GM19468 (cell line): ENCODE measurements at regions not wholly inside any gene's neighbourhood (a gene's known extent, or its start where the extent isn't known, plus 50 kb on each side); places are given as distances from the start of the nearest gene placed in this dataset.
"Not testable (repeated sequence)": the region's sequence is repeated elsewhere in the genome, so short reads cannot be mapped to it uniquely, and the experiment has no call there.

Source experiments
- ATAC-seq: cut with Tn5 transposase; IDR thresholded peaks from one replicate; pipeline ENCODE4 v1.9.1; 2021; ENCODE audit warnings: mild to moderate bottlenecking, moderate library complexity, moderate number of reproducible peaks; ENCODE audit not compliant: unreplicated experiment; ENCODE audit errors: extremely low read depth

DNA sequence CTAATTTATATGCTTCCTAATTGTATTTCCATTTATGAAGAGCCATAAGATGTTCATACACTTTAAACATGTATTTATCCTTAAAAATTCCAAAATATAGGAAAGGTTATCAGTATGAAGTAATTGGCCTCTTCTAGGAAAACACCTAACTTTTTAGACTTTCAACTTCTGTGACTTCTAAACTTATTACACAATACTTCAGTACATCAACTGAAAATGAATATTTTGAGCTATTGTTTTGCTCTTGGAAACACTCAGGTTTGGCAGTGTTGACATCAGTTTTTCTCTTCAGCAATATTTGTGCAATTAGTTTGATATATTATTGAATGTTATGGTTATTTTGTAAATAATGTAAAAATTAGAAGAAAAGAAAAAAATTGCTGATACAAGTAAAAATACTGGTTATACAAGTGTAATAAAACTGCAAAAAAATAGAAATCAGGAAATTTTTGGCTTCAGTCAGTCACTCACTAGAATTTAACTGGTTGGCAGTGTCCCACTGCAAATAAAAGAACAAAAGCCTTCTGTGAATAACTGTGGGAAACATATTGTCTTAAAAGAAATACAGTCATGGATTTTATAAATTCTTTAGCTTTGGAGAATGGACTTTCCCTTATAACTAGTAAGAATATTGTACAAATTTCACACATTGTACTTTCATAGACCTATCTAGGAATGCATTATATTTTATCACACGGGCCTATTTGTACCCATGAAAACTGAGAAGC, 635.9 kb downstream of the TLE1 start:
- ATAC-seq, result no peak

DNA sequence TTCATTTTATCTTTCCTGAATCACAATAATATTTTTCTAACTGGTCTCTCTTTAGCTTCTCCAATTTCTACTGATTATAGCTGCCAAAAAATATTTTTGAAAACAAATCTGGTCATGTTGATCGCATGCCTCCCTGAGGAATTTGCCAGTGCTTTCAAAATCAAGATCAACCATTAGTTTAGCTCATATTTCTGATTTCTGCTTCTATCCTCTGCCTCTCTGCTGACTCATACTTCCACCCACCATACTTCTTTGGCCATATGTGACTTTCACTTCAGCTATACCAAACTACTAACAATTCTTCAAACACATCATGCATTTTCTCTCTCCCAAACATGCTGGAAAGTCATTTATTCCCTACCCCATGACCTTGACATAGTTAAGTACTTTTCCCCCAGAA, 636.5 kb downstream of the TLE1 start:
- no peak for ATAC-seq

DNA sequence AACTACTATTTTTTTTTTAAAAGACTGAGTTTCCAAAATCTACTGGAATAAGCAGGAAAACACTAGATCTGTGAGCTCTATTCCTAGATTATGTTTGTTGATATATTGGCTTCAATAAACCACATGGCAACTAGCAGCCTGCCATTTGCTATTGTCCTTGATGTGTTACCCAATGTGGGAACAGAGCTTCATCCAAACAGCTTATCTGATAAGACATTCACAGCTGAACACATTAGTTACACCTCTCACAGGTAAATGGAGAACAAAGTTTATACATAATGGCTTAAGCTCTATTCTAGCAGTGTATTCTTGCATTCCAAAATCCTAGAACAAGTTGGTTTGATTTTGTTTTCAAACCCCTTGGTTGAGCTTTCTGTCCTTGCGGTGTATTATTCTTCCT, 642.1 kb downstream of the TLE1 start:
- ATAC-seq, result no peak

- ATAC-seq, result no peak
Observed at GRCh38 chr9:81045658-81046057, 643.7 kb downstream of the TLE1 start.

DNA sequence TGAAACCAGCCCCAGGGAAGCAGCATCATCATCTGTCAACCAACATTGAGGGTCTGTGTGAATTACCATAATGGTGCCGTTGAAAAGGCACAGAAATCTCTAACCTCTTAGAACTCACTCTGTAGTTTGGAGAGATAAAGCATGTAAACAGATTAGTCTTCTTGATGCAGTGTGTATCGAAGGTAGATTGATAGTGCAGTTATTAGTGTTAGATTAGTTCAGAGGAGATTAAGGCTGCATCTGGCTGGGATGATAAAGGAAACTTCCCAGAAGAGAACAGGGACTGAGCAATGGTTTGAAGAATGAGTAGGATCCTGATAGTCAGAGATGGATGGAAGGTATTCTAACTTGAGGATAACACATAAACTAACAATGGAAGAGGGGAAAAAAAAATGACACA, 651.5 kb downstream of the TLE1 start:
- no peak for ATAC-seq

GRCh38 chr9:81035601-81036000, 653.7 kb downstream of the TLE1 start:
- ATAC-seq, result no peak

DNA sequence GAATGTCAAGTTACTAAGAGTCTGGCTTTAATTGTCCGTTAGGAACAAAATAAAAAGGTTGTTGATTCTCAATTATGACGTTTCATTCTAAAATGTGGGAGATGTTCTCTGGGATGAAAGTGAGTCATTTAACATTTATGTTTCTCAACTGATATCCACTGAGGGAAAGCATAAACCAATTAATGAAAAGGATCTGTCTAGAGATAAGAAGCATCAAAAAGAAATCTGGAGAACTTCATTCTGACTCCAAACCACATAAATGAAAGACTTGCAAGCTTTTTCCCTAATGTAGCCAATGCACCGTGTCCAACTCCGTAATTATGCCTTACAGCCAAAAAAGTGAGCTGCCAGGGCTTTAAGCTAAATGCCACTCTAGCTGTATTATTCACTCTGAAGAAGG, 654.2 kb downstream of the TLE1 start:
- no peak for ATAC-seq

- ATAC-seq, result no peak
Observed at GRCh38 chr9:81032831-81033230, 656.5 kb downstream of the TLE1 start.

DNA sequence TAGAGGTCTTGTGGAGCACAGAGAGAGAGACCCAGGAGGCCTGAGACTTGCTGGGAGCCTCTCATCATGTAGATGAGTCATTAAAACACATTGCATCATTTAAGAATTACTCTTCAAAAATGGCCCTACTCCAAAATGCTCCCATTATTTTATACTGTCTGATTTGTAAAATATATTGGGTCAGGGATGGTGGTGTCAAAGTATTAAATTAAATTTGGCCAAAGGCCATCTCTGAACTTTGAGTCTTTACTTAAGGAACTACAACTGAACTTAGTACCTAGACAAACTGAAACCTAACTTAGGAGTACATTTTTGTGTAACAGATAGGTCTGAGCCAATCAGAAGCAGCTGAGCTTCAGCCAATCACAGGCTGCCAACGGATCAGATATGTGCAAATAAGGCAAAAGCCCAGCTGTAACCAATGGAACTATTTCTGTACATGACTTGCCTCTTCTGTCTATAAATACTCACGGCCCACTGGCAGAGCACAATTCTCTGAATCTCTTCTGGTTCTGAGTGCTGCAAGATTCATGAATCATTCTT, 657.2 kb downstream of the TLE1 start:
- no peak for ATAC-seq

GRCh38 chr9:81031422-81032029, 657.8 kb downstream of the TLE1 start:
- ATAC-seq, result no peak

DNA sequence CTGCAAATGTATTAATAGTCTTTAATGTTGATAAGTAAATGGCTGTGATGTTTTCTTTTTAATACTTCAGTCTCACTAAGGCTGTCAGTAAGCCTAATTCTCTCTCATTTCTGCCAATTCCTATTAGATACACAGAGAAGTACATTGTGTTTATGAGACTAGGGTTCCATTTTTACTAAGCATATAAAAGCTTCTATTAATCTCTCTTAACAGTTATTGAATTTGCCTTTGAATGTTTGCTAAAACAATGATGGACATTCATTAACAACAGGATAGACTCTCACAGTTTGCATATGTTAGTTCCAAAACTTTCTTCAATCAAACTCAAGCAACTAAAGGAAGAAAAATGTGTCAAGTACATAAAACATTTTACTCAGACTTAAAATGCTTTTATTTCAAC, 659.3 kb downstream of the TLE1 start:
- ATAC-seq, result no peak

- ATAC-seq, result no peak
Observed at GRCh38 chr9:81028504-81028903, 660.8 kb downstream of the TLE1 start.

- no peak for ATAC-seq
Observed at GRCh38 chr9:81022177-81022576, 667.2 kb downstream of the TLE1 start.

DNA sequence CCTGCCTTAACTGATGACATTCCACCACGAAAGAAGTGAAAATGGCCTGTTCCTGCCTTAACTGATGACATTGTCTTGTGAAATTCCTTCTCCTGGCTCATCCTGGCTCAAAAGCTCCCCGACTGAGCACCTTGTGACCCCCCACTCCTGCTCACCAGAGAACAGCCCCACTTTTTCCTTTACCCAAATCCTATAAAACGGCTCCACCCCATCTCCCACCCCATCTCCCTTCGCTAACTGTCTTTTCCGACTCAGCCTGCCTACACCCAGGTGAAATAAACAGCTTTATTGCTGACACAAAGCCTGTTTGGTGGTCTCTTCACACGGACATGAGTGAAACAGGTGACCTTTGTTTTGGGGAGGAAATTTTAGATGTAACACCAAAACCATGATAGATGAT, 674.4 kb downstream of the TLE1 start:
- ATAC-seq, result not testable (repeated sequence)

DNA sequence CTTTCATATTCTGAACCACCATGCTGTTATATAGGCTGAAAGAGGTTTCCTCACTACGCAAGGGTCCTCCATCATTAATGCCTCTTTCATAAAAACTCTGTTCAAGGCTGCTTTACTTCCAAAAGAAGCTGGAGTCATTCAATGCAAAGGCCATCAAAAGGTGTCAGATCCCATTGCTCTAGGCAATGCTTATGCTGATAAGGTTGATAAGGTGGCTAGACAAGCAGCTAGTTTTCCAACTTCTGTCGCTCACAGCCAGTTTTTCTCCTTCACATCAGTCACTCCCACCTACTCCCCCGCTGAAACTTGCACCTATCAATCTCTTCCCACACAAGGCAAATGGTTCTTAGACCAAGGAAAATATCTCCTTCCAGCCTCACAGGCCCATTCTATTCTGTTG, 676.2 kb downstream of the TLE1 start:
- not testable (repeated sequence) for ATAC-seq

GRCh38 chr9:81002906-81003305, 686.4 kb downstream of the TLE1 start:
- ATAC-seq, result no peak

- no peak for ATAC-seq
Observed at GRCh38 chr9:81002242-81002641, 687.1 kb downstream of the TLE1 start.

DNA sequence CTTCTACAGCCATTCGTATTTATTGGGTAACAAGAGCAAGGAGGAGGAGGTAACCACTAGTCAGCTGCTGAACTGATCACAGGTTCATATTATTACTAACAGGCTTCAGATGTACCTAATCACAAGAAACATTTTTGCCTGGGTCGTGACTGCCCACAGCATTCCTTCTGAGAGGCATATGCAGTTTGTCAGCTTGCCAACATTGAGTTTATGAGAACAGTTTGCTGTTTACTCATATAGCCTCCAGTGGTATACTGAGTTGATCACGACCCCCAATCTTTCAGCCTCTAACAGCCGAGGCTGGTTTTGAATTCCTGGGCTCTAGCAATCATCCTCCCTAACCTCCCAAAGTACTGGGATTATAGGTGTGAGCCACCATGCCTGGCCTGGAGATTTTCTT, 693.6 kb downstream of the TLE1 start:
- no peak for ATAC-seq

DNA sequence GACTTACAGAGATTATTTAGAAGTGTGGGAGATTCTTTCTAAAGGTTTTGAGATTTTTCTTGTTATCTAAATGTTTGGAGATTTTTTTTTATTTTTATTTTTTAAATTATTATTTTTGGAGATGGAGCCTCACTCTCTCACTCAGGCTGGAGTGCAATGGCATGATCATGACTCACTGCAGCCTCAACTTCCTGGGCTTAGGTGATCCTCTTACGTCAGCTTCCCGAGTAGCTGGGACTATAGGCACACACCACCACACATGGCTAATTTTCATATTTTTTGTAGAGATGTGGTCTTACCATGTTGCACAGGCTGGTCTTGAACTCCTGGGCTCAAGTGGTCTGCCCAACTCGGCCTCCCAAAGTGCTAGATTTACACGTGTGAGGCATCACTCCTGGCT, 694.5 kb downstream of the TLE1 start:
- no peak for ATAC-seq

DNA sequence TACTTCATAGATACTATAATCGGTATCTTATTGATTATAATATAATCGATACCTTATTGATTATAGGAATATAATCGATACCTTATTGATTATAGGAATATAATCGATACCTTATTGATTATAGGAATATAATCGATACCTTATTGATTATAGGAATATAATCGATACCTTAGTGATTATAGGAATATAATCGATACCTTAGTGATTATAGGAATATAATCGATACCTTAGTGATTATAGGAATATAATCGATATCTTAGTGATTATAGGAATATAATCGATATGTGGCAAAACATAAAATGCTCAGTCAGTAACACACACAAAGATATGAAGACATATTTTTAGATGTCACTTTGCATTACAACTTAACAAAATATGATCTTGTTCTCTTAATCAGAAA, 703.8 kb downstream of the TLE1 start:
- not testable (repeated sequence) for ATAC-seq

- no peak for ATAC-seq
Observed at GRCh38 chr9:80976403-80976802, 712.9 kb downstream of the TLE1 start.

DNA sequence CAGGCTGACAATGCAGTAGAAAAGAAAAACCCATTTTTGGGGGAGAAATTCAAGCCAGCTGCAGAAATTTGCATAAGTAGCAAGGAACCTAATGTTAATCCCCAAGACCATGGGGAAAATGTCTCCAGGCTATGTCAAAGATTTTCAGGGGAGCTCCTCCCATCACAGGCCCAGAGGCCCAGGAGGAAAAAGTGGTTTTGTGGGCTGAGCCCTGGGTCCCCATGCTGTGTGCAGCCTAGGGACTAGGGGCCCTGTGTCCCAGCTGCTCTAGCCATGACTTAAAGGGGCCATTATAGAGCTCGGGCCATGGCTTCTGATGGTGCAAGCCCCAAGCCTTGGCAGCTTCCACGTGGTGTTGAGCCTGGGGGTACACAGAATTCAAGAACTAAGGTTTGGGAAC, 719.0 kb downstream of the TLE1 start:
- not testable (repeated sequence) for ATAC-seq
